GM03348 (cell line): ENCODE measurements at regions not wholly inside any gene's neighbourhood (a gene's known extent, or its start where the extent isn't known, plus 50 kb on each side); places are given as distances from the start of the nearest gene placed in this dataset.

Experiments used
- DNase-seq: peaks from one replicate; pipeline ENCODE4 v3.0.0; 2012; ENCODE audit warnings: low spot score

DNA sequence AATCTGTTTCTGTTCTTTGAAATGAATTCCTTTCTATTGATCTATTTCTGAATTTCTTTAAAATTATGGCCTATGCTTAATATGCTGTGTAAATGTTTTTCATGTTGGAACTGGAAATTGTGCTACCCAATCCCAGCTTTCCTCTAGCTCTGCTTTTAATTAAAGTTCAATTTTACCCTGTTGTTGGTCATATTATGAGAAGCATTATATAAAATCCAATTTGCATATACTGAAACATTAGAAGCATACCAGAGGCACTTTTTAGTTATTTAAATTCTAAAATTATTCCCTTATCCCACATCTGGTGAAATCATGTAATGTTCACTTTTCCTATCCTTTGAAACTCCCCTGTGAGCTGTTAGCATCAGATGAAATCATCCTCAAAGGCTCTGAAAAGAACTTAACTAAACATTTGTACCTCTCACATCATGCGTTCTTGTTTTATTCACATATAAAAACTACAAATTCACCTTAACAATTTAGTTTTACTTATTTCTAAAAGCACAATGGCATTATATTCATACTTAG, 160.6 kb upstream of the COL21A1 start:
- no peak for DNase-seq

DNA sequence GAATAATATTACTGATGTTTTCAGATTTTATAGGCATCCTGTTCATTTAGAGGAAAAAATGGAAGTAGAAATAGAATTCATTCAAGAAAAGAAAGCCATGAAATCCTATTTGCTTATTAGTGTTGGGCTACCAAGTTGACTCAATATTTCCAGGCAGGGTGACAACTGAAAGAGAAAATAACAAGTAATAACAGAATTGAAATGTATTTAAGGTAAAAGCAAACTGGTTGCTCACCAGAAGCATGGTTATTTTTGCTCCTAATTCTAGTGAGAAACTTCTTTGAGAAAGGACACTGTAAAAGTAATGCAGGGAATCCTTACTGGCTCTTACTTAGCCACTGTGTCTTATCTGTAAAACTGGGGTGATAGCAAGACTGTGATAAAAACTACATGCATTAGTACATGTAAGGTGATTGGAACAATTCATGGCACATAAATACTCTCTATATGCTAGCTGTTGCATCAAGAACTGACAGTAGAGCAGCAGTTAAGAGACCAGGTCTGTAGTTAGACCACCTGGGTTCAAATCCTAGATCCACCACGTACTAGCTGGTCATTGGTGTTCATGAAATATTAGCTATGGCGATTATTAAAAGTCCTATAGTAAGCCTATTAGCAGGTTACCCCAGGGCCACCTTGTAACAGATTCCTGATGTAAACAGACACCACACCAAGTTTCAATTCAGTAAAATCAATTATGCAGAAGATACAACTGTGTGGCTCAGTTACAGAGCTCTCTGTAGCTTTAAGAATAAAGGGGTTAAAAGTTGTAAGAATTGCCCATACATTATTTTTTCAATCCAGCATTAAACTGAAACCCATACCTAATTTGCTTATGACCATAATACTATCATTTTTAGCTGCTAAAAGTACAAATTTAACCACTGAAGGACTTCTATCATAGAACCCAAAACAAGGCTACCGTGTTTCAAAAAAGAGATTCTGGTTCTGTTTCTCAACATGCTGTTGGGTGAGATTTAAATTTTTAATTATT, 159.2 kb upstream of the COL21A1 start:
- DNase-seq = no peak

DNA sequence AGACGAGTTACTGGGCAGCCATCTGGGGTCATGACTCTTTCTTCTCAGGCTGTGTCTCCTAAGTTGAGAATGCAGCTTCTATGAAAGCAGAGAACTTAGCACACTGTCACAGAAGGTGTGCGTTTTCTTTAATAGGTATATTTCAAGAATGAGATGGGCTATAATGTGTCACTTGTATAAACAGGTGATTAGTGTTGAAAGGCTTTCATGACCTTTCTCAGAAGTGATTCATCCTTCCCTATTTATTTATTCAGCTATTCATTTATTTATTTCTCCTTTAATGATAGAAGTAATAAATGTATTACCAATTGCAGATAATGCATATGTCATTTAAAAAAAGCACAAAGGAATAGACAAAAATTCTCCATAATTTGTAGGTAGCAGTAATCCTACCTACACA, 157.2 kb upstream of the COL21A1 start:
- no peak for DNase-seq

DNA sequence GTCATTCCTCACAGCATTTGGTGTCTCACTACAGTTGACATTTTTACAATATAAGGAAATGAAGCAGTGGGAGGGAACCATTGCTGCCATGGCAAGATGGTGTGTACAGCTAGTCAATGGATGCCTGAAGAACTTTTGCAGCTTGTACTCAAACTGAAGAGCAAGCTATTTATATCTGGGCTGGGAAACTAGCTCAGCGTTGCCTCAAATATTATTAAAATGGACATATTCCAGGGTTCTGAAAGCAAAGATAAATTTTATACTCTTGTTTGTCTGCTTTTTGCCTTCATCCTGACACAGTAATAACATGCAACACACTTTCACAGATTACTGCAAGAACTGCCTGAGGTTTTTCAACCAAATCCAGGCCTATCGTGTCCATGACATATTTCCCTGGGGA, 156.4 kb upstream of the COL21A1 start:
- no peak for DNase-seq

DNA sequence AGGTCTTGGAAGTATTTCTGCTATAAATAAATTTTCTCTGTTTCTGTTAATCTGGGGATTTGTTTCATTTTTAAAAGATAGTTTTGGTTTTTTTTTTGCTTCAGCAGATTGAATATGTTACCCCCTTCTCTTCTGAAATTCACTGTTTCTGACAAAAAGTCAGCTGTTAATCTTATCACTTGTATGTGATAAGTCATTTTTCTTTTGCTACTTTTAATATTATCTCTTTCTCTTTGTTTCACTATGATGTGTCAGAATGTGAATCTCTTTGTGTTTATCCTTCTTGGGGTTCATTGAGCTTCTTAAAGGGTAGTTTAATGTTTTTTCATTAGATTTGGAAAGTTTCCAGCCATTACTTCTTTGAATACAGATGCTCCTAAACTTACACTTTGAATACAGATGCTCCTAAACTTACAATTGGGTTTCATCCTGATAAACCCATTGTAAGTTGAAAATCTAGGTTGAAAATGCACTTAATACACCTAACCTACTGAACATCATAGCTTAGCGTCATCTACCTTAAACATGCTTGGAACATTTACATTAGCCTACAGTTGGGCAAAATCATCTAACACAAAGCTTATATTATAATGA, 154.2 kb upstream of the COL21A1 start:
- no peak for DNase-seq

DNA sequence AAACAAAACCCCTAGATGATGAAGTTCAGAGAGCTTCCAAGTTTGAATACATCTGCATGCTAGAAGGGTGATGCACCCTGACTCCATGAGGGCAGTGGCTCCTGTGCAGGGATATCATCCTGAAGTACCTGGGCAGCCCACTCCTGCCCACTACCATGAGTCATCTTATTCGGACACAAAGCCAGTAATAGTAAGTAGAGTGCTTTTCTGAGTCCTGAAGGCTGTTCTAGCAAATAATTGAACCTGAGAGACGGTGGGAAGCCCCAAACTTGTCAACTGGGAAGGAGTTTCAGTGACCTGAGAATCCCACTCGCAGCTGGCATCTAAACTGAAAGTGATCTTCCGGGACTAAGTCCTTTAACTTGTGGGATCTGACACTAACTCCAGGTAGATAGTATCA, 152.9 kb upstream of the COL21A1 start:
- no peak for DNase-seq

DNA sequence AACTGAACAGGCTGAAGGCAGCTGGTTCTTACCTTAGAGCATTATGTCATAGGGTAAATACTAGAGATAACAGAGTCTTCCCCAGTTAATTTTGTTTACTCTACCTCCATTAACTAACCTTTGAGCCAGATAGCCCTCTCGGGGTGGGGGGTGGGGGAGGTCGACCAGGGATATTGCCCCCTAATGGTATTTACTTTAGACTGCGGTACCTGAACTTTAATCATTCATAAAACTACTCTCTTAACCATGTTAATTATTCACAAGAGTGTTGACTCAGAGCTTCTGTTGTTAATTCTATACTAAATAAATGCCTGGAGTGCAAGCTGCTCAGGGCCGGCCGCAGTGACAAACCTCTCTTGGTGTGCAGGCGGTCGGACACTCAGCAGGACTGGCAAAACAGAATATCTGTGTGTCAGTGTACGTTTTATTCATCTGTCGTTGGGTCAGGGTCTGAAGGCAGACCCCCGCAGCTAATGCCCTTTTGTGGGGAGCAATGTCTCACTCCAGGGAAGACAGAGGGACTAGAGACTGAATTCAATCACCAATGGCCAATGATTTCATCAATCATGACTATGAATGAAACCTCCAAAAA, 152.4 kb upstream of the COL21A1 start:
- DNase-seq = no peak

DNA sequence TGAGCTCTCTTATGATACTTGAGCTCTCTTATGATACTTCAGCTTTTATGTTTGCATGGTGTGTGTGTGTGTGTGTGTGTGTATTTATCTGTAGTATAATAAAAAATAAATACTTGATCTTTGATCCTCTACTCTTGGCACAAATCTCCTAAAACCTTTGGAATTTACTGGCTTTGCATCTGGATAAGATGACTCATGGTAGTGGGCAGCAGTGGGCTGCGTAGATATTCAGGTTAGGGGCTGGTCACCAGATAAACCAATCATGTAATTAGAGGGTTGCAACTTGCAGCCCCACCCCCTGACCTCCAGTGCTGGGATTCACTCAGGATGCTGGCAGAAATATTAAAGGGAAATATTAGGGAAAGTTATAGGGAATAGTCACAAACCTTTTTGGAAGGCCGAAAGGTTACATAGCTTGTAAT, 151.9 kb upstream of the COL21A1 start:
- no peak for DNase-seq

DNA sequence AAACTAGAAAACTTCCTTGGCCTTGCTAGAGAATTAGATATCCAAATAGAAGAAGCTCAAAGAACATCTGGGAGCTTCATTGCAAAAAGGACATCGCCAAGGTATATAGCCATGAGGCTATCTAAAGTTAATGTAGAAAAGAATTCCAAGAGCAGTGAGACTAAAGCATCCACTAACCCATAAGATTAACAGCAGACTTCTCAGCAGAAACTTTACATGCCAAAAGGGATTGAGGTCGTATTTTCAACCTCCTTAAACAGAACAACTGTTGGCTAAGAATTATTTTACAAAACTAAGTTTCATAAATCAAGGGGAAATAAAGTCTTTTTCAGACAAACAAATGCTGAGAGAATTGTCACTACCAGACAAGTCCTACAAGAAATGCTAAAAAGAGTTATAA, 149.1 kb upstream of the COL21A1 start:
- DNase-seq = no peak

DNA sequence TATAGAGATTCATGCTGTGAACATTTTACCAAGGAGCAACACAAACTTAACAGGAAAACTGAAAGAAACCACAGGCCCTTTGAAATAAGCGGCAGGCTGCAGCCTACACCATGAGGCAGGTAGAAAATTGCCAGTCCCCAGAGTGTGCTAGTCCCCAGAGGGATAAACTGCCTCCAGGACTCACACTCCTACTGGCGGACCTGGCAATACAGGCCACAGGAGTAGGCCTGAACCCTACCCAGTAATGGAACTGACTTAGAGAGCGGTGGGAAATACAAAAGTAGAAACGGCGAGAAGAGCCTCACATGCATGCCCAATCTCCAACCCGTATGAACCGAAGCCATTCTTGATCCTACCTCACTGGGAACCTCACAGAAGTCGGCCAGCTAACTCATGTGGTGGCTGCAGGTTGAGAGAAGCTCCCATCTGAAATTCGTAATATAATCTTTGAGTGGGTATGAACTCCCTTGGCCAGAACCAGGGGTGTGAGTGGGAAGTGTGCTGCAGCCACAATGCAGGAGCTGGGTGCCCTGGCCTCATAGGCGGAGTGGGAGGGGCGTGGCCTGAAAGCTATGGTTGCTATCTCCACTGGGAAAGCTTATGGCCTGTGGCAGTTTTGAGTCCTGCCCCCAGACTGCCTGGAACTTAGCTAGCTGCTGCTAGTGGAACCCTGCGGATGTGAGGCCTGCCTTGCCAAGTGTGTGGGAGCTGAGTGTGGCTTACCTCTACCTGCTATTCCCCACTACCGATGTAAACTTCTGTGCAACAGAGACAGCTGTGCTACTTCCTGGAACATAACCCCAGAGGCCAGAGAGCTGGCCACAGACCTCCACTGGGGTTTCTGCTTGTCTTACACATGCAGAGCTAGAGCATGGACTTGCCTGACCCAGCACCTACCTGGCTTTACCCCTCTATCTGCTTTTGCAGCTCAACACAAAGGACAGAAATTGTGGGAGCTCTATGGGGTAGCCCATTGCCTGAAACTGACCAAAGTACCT, 146.5 kb upstream of the COL21A1 start:
- no peak for DNase-seq

DNA sequence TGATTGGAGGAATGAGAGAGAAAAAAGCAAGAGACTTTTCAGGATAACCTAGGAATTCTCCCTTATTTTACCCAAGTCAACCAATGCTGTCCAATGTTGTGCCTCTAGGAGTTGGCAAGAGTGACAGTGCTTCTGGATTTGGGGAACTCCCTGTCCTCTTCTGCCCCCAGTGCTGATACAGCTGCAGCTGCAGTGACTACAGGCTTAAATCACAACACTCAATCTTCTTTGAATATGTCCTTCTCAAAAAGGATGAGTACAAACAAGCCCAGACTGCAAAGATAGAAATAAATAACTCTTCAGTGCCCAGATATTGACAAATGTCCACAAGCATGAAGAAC, 141.0 kb upstream of the COL21A1 start:
- no peak for DNase-seq

DNA sequence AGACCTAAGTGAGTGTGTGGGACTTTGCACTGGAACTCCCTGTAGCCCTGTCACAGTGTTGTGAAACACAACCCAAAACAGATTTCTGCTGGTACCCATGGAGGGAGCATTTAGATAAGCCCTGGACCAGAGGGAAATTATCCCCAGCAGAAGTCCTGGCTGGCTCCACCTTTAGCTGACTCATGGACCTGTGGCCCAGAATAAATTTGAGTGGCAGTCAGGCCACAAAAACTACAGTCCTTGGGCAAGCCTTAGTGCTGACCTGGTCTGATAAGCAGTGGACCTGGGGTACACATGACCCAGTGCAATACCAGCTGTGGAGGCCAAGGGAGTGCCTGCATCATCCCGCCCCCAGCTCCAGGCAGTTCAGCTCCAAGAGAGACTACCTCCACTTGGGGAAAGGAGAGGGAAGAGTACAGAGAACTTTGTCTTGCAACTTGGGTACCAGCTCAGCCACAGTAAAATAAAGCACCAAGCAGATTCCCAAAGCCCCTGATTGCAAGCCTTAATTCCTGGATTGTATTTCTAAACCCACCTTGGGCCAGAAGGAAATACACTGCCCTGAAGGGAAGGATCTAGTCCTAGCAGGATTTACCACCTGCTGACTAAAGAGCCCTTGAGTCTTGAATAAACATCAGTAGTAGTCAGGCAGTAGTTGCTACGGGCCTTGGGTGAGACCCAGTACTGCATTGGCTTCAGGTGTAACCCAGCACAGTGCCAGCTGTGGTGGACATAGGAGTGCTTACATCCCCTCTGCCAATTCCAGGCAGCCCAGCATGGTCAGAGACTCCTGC, 140.4 kb upstream of the COL21A1 start:
- no peak for DNase-seq

DNA sequence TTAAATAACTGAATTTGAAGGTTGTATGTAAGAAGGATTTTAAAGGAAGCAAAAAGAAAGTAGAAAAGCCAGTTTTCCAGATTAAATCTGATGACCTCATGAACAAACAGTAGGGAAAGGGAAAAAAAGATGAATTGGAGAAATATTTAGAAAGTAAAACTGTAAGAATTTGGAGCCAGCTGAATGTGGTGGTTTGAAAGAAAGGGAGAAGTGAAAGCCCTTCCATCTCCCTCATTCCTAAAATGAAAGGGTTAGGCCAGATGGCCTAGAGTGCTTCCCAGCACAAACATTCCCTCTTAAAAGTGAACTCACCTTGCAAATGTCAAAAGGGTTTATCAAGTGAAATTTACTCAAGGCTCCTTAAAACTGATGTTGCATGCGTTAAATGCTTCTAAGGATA, 139.3 kb upstream of the COL21A1 start:
- DNase-seq = no peak

DNA sequence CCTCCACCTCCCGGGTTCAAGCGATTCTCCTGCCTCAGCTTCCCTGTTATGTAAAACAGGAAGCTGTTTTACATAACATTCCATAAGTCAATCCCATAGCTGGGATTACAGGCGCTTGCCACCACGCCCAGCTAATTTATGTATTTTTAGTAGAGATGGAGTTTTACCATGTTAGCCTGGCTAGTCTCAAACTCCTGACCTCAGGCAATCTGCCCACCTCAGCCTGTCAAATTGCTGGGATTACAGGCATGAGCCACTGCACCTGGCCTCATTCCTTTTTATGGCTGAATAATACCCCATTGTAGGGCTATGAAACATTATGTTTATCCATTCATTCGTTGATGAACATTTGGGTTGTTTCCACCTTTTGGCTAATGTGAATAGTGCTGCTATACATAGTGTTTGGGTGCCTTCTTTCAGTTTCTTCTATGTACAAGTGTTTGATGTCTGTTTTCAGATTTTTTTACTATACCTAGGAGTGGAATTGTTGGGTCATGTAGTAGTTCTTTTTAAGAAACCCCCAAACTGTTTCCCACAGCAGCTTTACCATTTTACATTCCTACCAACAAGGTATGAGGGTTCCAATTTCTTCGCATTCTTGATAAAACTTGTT, 138.7 kb upstream of the COL21A1 start:
- no peak for DNase-seq

DNA sequence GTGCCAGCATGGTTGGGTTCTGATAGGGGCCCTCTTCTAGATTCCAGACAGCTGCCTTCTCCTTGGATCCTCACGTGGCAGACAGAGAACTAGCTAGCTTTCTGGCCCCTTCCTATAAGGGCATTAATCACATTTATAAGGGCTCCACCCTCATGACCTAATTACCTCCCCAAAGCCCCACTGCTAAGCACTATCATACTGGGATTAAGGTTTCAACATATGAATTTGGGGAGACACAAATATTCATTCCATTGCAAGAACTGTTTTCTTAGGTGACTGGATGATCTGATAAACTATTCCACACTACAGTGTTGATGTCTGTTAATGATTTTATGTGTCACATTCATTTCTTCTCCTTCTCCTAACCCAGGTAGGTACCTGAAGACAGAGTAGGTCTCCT, 135.8 kb upstream of the COL21A1 start:
- DNase-seq = no peak

DNA sequence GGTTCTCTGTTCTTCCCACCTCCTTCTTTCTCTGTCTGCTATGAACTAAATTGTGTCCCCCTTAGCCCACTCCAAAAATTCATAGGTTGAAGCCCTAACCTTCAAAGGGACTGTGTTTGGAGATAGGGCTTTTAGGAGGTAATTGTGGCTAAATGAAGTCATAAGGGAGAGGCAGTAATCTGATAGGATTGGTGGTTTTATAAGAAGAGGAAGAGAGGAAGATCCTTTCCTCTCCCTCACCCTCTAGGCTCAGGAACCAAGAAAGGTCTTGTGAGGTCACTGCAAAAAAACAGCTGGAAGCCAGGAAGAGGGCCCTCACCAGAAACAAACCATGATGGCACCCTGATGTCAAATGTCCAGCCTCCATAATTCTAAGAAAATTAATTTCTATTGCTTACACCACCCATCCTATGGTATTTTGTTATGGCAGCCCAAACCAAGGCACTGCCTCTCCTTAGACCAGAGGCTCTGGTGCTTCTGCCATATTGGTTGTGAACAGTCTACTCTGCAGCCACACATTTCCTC, 135.1 kb upstream of the COL21A1 start:
- no peak for DNase-seq

DNA sequence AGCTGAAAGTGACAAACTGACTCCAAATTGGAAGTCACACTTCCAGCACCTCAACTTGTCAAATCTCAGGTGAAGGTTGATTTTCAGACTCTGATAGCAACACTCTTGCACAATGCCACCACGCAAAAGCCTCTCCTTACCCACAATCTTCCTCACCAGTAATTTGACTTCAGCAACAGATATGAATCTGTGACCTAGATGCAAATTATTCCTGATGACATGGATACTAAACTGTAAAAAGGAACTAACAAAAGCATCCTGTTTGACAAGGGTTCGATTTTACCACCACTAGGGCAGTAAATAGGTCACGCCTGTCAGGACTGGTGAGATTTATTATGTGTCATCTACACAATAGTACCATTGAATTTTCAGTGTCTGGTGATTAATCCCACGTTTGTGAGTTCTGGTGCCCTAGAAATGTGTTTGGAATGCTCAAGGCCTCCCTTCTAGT, 134.4 kb upstream of the COL21A1 start:
- no peak for DNase-seq

DNA sequence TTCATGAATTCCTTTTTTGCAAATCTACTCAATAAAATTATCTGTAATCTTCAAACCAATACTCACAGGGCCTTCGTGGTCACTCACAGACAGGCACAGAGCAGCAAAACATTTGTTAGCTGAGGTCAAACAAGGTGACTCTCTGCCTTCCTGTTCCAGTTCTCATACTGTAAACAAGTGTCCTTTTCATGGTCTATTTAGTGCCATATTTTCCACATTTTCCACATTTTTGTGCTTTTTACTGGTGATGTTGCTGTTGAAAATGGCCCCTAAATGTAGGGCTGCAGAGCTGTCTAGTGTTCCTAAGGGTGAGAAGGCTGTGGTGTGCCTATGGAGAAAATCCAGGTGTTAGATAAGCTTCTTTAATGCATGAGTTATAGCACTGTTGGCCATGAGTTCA, 133.1 kb upstream of the COL21A1 start:
- DNase-seq = no peak

DNA sequence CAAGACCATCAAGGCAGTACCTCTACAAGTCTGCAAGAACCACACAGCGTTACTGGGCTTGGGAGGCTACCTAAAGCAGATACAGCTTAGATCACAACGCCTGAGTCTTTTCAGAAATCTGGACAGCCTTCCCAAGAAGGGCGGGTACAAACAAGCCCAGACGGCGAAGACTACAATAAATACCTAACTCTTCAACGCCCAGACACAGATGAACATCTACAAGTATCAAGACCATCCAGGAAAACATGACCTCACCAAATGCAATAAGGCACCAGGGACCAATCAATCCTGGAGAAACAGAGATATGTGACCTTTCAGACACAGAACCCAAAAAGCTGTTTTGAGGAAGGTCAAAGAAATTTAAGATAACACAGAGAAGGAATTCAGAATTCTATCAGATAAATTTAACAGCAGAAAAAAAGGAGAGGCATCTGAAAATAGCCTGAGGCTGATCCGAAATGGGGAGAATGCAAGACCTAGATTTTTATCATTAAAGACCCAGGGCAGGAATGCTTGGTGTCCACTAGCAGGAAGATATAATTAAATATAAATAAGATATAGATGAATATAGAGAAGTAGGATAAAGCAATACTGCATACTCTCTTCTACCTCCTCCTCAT, 131.7 kb upstream of the COL21A1 start:
- DNase-seq = no peak

DNA sequence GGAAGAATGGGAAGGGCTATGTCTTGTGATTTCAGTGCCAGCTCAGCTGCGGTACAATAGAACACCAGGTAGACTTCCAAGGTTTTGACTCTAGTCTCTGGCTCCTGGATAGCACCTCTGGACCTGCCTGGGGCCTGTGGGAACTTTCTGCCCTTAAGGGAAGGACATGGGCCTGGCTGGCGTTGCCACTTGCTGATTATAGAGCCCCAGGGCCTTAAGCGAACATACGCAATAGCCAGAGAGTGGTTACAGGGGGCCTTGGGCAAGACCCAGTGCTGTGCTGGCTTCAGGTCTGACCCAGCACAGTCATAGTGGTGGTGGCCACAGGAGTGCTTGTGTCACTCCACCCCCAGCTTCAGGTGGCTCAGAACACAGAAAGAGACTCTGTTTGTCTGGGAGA, 131.1 kb upstream of the COL21A1 start:
- DNase-seq = no peak
